Keratinocyte (primary cell): ENCODE measurements at regions not wholly inside any gene's neighbourhood (a gene's known extent, or its start where the extent isn't known, plus 50 kb on each side); places are given as distances from the start of the nearest gene placed in this dataset.

Experiments used
- DNase-seq: peaks from one replicate; pipeline ENCODE4 v3.0.0-alpha.2; 2011; ENCODE audit warnings: low read depth, missing footprints, low spot score
- FAIRE-seq: peaks from 2 replicates; lab custom pipeline; 2011; peaks lifted over from hg19 to GRCh38; lab: Jason Lieb, UNC
- H2AFZ ChIP-seq: 2 replicates; pipeline ENCODE4 v1.6.0; 2012; ENCODE audit warnings: low read length, control low read depth, inconsistent platforms; ENCODE audit not compliant: control insufficient read depth
- H3K27ac ChIP-seq: 2 replicates; pipeline ENCODE4 v1.5.1; 2011; ENCODE audit warnings: low read length; ENCODE audit not compliant: control insufficient read depth, insufficient read depth
- H3K27me3 ChIP-seq: 3 replicates; pipeline ENCODE4 v1.6.0; 2011; ENCODE audit warnings: low read length; ENCODE audit not compliant: control insufficient read depth, insufficient read depth; ENCODE audit errors: extremely low read depth
- H3K36me3 ChIP-seq, 2 experiments: 2 replicates in 1 of 2; 3 replicates in 1 of 2; pipeline ENCODE4 v1.5.1; 2011; ENCODE audit warnings: low read length in 2 of 2, mild to moderate bottlenecking in 1 of 2; ENCODE audit not compliant: control insufficient read depth in 2 of 2, insufficient read depth in 2 of 2; ENCODE audit errors: extremely low read depth in 1 of 2
- H3K4me1 ChIP-seq: 3 replicates; pipeline ENCODE4 v1.5.1; 2011; ENCODE audit warnings: low read length; ENCODE audit not compliant: control insufficient read depth, insufficient read depth; ENCODE audit errors: extremely low read depth
- H3K4me2 ChIP-seq: 3 replicates; pipeline ENCODE4 v1.6.0; 2011; ENCODE audit warnings: low read depth, low read length; ENCODE audit not compliant: control insufficient read depth, insufficient read depth; ENCODE audit errors: extremely low read depth
- H3K4me3 ChIP-seq, 3 experiments: fragments of 200-600 bp in 1 of 3; sonication (generic) in 1 of 3; 2 replicates in 2 of 3; 3 replicates in 1 of 3; pipeline ENCODE4 v1.5.1; 2011 to 2016; ENCODE audit warnings: low read length in 3 of 3, mild to moderate bottlenecking in 3 of 3, control low read depth in 2 of 3, inconsistent platforms in 1 of 3, low read depth in 1 of 3, mixed read lengths in 1 of 3, mixed run types in 1 of 3, moderate library complexity in 1 of 3; ENCODE audit not compliant: control insufficient read depth in 2 of 3, insufficient read depth in 2 of 3; ENCODE audit errors: extremely low read depth in 1 of 3
- H3K79me2 ChIP-seq: 2 replicates; pipeline ENCODE4 v1.6.0; 2012; ENCODE audit warnings: low read length; ENCODE audit not compliant: control insufficient read depth, insufficient read depth
- H3K9ac ChIP-seq: 3 replicates; pipeline ENCODE4 v1.6.0; 2011; ENCODE audit warnings: low read length; ENCODE audit not compliant: control insufficient read depth, insufficient read depth; ENCODE audit errors: extremely low read depth
- H3K9me1 ChIP-seq: 3 replicates; pipeline ENCODE4 v1.6.0; 2011; ENCODE audit warnings: low read length; ENCODE audit not compliant: control insufficient read depth, insufficient read depth; ENCODE audit errors: extremely low read depth
- H3K9me3 ChIP-seq: 2 replicates; pipeline ENCODE4 v1.5.1; 2012; ENCODE audit warnings: low read depth, low read length; ENCODE audit not compliant: control insufficient read depth
- H4K20me1 ChIP-seq: 3 replicates; pipeline ENCODE4 v1.6.0; 2011; ENCODE audit warnings: low read length; ENCODE audit not compliant: control insufficient read depth, insufficient read depth; ENCODE audit errors: extremely low read depth
- EZH2 ChIP-seq: IDR thresholded peaks from one replicate; pipeline ENCODE4 v1.6.1; 2012; ENCODE audit warnings: inconsistent platforms, mild to moderate bottlenecking, low read length, moderate library complexity
- dilution Hi-C: fragments of 300-500 bp; cut with MboI; formaldehyde crosslinking; loops from one replicate; pipeline ENCODE4 v1.7.0; 2020; ENCODE audit warnings: low sequenced_read_pairs; ENCODE audit not compliant: extremely low pct_ligation_motif_present
- TF ChIP-seq, protein P1 (sequence below), 3 experiments: IDR thresholded peaks in 1 of 3; conservative IDR thresholded peaks in 1 of 3; optimal IDR thresholded peaks in 1 of 3; 2 replicates in 2 of 3; 3 replicates in 1 of 3; pipeline versions ENCODE3 to v1.5.1; 2011; ENCODE audit warnings: low read length in 3 of 3, mild to moderate bottlenecking in 3 of 3, moderate library complexity in 2 of 3, control low read depth in 1 of 3, inconsistent platforms in 1 of 3; ENCODE audit not compliant: insufficient read depth in 2 of 3; ENCODE audit errors: extremely low read depth in 1 of 3

DNA sequence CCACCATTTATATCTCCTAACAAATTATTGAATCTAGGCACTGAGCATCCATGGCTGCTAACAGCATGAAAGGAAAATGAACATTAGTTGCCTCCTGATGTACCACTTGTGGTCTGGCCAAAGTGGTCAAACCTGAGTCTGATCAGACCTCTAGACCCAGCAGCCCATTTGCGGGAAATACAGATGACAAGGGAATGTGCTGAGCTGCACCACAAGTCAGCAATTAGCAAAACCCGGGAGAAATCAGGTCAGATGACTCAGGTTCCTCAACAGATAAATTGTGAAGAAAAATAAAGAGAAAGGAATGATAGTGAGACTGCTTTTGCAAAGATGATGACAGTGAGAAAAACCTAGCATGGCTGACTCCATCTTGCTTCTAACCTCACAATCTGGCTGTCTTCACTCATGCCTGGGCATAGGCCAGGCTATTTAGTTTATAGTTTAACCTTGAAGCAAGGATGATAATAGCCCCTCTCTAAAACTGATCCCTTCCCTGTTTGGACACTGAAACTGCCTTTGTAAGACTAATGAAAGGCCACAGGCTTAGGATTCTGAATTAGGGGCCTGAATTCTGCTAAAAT, 142.7 kb upstream of the ASIC2 start:
- dilution Hi-C loops: no loop called here
- Histone ChIP-seq H3K27ac (no peak overlapping the region), H3K79me2 (no peaks in the 10 kb centered on the region), H4K20me1 (no peaks in the 10 kb centered on the region), H3K4me2 (no peak overlapping the region), H3K9me3 (no peaks in the 10 kb centered on the region), H3K4me1 (no peaks in the 10 kb centered on the region), H3K27me3 (no peaks in the 10 kb centered on the region), H3K4me3 (no peak overlapping the region), H3K36me3 (no peaks in the 10 kb centered on the region), H3K9ac (no peak overlapping the region), H3K9me1 (no peaks in the 10 kb centered on the region), H2AFZ (no peak overlapping the region)
- FAIRE-seq (no peak), DNase-seq (no peak)
- no peak for TF ChIP-seq EZH2
- TF ChIP-seq, protein P1, sequence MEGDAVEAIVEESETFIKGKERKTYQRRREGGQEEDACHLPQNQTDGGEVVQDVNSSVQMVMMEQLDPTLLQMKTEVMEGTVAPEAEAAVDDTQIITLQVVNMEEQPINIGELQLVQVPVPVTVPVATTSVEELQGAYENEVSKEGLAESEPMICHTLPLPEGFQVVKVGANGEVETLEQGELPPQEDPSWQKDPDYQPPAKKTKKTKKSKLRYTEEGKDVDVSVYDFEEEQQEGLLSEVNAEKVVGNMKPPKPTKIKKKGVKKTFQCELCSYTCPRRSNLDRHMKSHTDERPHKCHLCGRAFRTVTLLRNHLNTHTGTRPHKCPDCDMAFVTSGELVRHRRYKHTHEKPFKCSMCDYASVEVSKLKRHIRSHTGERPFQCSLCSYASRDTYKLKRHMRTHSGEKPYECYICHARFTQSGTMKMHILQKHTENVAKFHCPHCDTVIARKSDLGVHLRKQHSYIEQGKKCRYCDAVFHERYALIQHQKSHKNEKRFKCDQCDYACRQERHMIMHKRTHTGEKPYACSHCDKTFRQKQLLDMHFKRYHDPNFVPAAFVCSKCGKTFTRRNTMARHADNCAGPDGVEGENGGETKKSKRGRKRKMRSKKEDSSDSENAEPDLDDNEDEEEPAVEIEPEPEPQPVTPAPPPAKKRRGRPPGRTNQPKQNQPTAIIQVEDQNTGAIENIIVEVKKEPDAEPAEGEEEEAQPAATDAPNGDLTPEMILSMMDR (optimal IDR thresholded peaks at IDR 0.05 in 1 of 3, IDR thresholded peaks at IDR 0.05 in 1 of 3, conservative IDR thresholded peaks at IDR 0.05 in 1 of 3; ENCODE audit: extremely low read depth in 1 of 3, insufficient read depth in 2 of 3, low read length in 3 of 3): no peak

DNA sequence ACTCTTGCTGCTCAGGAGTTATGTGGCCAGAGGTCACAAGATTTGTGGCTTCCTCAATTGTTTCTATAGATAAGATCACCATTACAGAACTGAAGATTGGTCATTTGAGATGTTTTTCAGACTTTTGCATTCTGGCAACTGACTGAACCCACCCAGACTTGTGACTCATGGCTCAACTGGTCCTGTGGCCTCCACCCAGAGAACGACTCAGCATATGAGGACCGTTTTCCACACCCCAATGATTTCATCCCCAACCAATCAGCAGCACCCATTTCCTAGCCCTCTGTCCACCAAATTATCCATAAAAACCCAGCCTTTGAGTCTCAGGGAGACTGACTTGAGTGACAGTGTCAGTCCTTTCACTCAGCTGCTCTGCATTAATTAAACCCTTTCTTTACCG, 143.2 kb upstream of the ASIC2 start:
- Histone ChIP-seq H3K79me2 (no peaks in the 10 kb centered on the region), H3K27ac (no peak overlapping the region), H3K4me2 (no peak overlapping the region), H2AFZ (no peak overlapping the region), H4K20me1 (no peaks in the 10 kb centered on the region), H3K9me3 (no peaks in the 10 kb centered on the region), H3K36me3 (no peaks in the 10 kb centered on the region), H3K9me1 (no peaks in the 10 kb centered on the region), H3K9ac (no peak overlapping the region), H3K27me3 (no peaks in the 10 kb centered on the region), H3K4me1 (no peaks in the 10 kb centered on the region), H3K4me3 (no peak overlapping the region)
- DNase-seq (no peak), FAIRE-seq (no peak)
- TF ChIP-seq EZH2: no peak
- TF ChIP-seq, protein P1 (optimal IDR thresholded peaks at IDR 0.05 in 1 of 3, IDR thresholded peaks at IDR 0.05 in 1 of 3, conservative IDR thresholded peaks at IDR 0.05 in 1 of 3; ENCODE audit: extremely low read depth in 1 of 3, insufficient read depth in 2 of 3, low read length in 3 of 3): no peak
- dilution Hi-C loops: no loop called here
